Naive thymus-derived CD4-positive, alpha-beta T cell (primary cell): ENCODE measurements at regions not wholly inside any gene's neighbourhood (a gene's known extent, or its start where the extent isn't known, plus 50 kb on each side); places are given as distances from the start of the nearest gene placed in this dataset.

Experiments used
- ATAC-seq: fragments of 150-1000 bp; cut with Tn5 transposase; 2 replicates; pipeline ENCODE4 v1.10.0; 2021; ENCODE audit warnings: mild to moderate bottlenecking, moderate library complexity
- CTCF ChIA-PET: fragments of 350-600 bp; sonication (Branson Sonifier 250); formaldehyde crosslinking; loops from one replicate; lab custom pipeline; 2021; ENCODE audit warnings: antibody characterized with exemption; lab: Charles Lee
- POLR2A ChIA-PET: fragments of 350-600 bp; sonication (Branson Sonifier 250); formaldehyde crosslinking; loops from one replicate; lab custom pipeline; 2021; ENCODE audit warnings: antibody characterized with exemption, inconsistent platforms; lab: Charles Lee
- DNase-seq, 9 donors: peaks; one replicate each; pipeline versions ENCODE4 v3.0.0 to v3.0.0-alpha.2; 2020 to 2022; ENCODE audit warnings: mixed read lengths in 1 of 9
- H3K27ac ChIP-seq: one replicate; pipeline ENCODE4 v1.7.0; 2013; ENCODE audit warnings: mild to moderate bottlenecking, low read depth, low read length, moderate library complexity
- H3K27me3 ChIP-seq, 2 donors: one replicate each; pipeline ENCODE4 v1.7.0; 2013; ENCODE audit warnings: low read length in 2 of 2, mild to moderate bottlenecking in 2 of 2, moderate library complexity in 2 of 2; ENCODE audit not compliant: control insufficient read depth in 2 of 2, insufficient read depth in 2 of 2
- H3K36me3 ChIP-seq, 3 experiments: 1 replicate in 2 of 3; 2 replicates in 1 of 3; pipeline ENCODE4 v1.7.0; 2013; ENCODE audit warnings: low read length in 3 of 3, mild to moderate bottlenecking in 3 of 3, moderate library complexity in 1 of 3; ENCODE audit not compliant: insufficient read depth in 3 of 3, control insufficient read depth in 2 of 3
- H3K4me1 ChIP-seq, 2 donors: one replicate each; pipeline ENCODE4 v1.7.0; 2013; ENCODE audit warnings: low read length in 2 of 2, mild to moderate bottlenecking in 2 of 2, moderate library complexity in 1 of 2; ENCODE audit not compliant: control insufficient read depth in 2 of 2, insufficient read depth in 2 of 2
- H3K4me3 ChIP-seq: 2 replicates; pipeline ENCODE4 v1.7.0; 2013; ENCODE audit warnings: mild to moderate bottlenecking, low read length
- H3K9me3 ChIP-seq, 3 experiments: 1 replicate in 2 of 3; 2 replicates in 1 of 3; pipeline ENCODE4 v1.7.0; 2013; ENCODE audit warnings: low read length in 3 of 3; ENCODE audit not compliant: control insufficient read depth in 2 of 3
- H3K27ac Mint-ChIP-seq, 9 donors: one replicate each; pipeline ENCODE4 v1.8.0; 2020 to 2022; ENCODE audit warnings: mixed read lengths in 9 of 9, mild to moderate bottlenecking in 8 of 9, moderate library complexity in 5 of 9, inconsistent platforms in 2 of 9
- H3K27me3 Mint-ChIP-seq, 5 donors: one replicate each; pipeline ENCODE4 v1.8.0; 2021 to 2022; ENCODE audit warnings: mixed read lengths in 5 of 5, mild to moderate bottlenecking in 1 of 5
- H3K36me3 Mint-ChIP-seq, 5 donors: one replicate each; pipeline ENCODE4 v1.8.0; 2020 to 2022; ENCODE audit warnings: mixed read lengths in 5 of 5, mild to moderate bottlenecking in 3 of 5, inconsistent platforms in 1 of 5
- H3K4me1 Mint-ChIP-seq, 7 donors: one replicate each; pipeline ENCODE4 v1.8.0; 2020 to 2022; ENCODE audit warnings: mixed read lengths in 7 of 7, mild to moderate bottlenecking in 3 of 7, inconsistent platforms in 1 of 7
- H3K4me3 Mint-ChIP-seq, 10 donors: one replicate each; pipeline ENCODE4 v1.8.0; 2020 to 2022; ENCODE audit warnings: mild to moderate bottlenecking in 10 of 10, mixed read lengths in 10 of 10, moderate library complexity in 6 of 10, inconsistent platforms in 2 of 10
- H3K9me3 Mint-ChIP-seq, 11 donors: one replicate each; pipeline ENCODE4 v1.8.0; 2020 to 2022; ENCODE audit warnings: mixed read lengths in 11 of 11, mild to moderate bottlenecking in 4 of 11, inconsistent platforms in 1 of 11, moderate library complexity in 1 of 11
- intact Hi-C, 2 donors: fragments of 100-400 bp; cut with micrococcal nuclease; formaldehyde crosslinking; loops; one replicate each; pipeline ENCODE4 v1.15.1; 2023

DNA sequence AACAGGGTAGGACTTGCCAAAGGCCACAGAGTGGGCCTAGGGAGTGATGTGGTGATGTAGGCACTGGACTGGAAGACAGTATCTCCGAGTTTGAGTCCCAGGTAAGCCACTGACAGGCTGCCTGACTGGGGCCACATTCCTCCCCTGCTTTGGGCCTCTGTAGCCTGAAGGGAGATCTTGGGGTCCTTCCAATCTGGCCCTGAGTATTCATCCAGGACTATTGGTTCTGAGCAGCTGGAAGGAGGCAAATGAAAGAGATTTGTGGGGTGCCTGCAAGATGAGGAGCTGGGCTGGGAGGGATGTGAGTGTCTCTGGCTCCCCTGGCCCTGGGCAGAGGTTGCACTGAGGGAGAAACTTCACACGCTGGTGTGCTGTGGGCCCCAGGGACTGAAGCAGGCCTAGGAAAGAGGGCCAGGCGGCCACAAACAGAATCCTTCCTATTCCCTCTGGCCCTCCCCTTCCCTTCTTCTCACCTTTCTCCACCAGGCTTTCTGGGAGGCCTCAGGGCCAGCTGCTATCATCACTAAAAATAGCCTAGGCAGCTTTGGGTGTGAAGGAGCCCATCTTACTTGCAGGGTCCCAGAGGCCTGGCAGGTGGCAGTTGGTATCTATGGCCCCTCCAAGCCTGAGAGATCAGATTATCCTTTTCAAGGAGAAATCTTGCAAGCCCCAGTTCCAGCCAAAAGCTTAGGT is 70.1 kb downstream of the PJA1 start:
- Mint-ChIP-seq H3K4me1 (no peaks in the 10 kb centered on the region), H3K4me3 (no peak overlapping the region), H3K36me3 (no peaks in the 10 kb centered on the region), H3K27me3 (no peaks in the 10 kb centered on the region), H3K9me3 (no peaks in the 10 kb centered on the region), H3K27ac (no peak overlapping the region)
- ATAC-seq (no peak), DNase-seq (no peak)
- Histone ChIP-seq H3K27me3 (no peaks in the 10 kb centered on the region), H3K9me3 (no peaks in the 10 kb centered on the region), H3K36me3 (no peaks in the 10 kb centered on the region), H3K4me1 (no peaks in the 10 kb centered on the region), H3K4me3 (no peak overlapping the region), H3K27ac (no peak overlapping the region)
- ChIA-PET CTCF (no interaction called here), POLR2A (no interaction called here)
- intact Hi-C loops = loop anchor here (1.0 to 5.0 kb wide), 4 partner anchors 127 to 268 kb away; partner anchors contain the start of gene EFNB1 (in 1 of the 2)

DNA sequence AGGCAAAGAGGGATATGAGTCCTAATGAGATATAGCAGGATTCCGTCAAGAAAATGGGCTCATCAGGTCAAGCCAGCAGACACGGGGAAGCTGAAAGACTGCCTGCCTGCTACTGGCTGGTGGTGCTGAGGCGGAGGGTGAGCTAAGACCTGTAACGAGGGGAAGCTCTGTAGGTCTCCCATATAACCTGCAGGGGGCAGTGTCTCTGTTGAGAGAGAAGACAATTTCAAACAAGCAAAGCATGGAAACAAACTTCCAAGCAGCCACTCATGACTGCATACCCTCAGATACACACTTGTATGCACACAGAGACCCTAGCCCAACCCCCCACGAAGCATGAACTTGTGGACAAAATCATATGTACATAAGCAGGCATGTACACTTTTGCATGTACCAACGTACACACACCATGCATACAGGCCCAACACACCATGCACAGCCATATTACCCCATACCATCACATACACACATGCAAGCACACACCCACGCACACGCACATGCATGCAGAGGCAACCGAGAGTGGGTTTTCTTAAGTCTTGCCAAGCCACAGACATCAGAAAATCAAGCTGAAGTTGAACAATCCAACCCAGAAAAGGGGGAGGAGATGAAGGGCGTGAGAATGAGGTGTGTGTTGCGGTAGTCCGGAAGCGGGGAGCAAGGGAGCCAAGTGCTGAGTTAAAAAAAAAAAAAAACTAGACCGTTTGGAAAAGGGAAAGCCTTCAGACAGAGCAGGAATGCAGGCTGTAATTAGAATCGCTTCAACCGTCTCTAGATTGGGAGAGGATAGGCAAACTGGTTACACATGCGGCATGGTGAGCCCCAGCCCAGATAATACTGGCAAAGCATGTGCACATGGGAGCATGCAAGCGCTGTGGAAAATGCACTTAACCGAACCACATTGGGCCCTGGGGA is 71.0 kb downstream of the PJA1 start:
- no peak overlapping the region for H3K27ac ChIP-seq
- Mint-ChIP-seq H3K4me3 (no peak overlapping the region), H3K27ac (no peak overlapping the region), H3K36me3 (no peaks in the 10 kb centered on the region), H3K27me3 (no peaks in the 10 kb centered on the region), H3K9me3 (no peaks in the 10 kb centered on the region), H3K4me1 (no peaks in the 10 kb centered on the region)
- H3K4me1 ChIP-seq = no peaks in the 10 kb centered on the region
- no peak for ATAC-seq
- intact Hi-C loops = loop anchor here (1.0 to 5.0 kb wide), 4 partner anchors 128 to 267 kb away; partner anchors contain the start of gene EFNB1 (in 1 of the 2)
- H3K27me3 ChIP-seq = no peaks in the 10 kb centered on the region
- no peaks in the 10 kb centered on the region for H3K36me3 ChIP-seq
- H3K4me3 ChIP-seq = no peak overlapping the region
- POLR2A ChIA-PET = no interaction called here
- DNase-seq = peak in 7 of 9 donors; percentile 5 to 37 (median 24)
- CTCF ChIA-PET = interaction anchor here (0.8 to 1.3 kb wide), 2 partner anchors 122 to 266 kb away, joined by 3 to 4 read pairs; no protein-coding TSS in a partner anchor
- H3K9me3 ChIP-seq = no peaks in the 10 kb centered on the region

GRCh38 chrX:69090022-69090421 is 75.2 kb downstream of the PJA1 start:
- no peaks in the 10 kb centered on the region for H3K27me3 Mint-ChIP-seq
- DNase-seq = no peak
- no peaks in the 10 kb centered on the region for H3K9me3 Mint-ChIP-seq
- ChIA-PET POLR2A (no interaction called here), CTCF (no interaction called here)
- Histone ChIP-seq H3K27me3 (no peaks in the 10 kb centered on the region), H3K27ac (no peak overlapping the region), H3K36me3 (no peaks in the 10 kb centered on the region), H3K9me3 (no peaks in the 10 kb centered on the region), H3K4me1 (no peaks in the 10 kb centered on the region), H3K4me3 (no peak overlapping the region)
- no peaks in the 10 kb centered on the region for H3K36me3 Mint-ChIP-seq
- no peak overlapping the region for H3K27ac Mint-ChIP-seq
- no peaks in the 10 kb centered on the region for H3K4me1 Mint-ChIP-seq
- no peak overlapping the region for H3K4me3 Mint-ChIP-seq
- ATAC-seq = no peak
- intact Hi-C loops = loop anchor here (5.0 kb wide), 2 partner anchors 197 to 263 kb away; partner anchors contain the start of gene EFNB1 (in 1 of the 2)

DNA sequence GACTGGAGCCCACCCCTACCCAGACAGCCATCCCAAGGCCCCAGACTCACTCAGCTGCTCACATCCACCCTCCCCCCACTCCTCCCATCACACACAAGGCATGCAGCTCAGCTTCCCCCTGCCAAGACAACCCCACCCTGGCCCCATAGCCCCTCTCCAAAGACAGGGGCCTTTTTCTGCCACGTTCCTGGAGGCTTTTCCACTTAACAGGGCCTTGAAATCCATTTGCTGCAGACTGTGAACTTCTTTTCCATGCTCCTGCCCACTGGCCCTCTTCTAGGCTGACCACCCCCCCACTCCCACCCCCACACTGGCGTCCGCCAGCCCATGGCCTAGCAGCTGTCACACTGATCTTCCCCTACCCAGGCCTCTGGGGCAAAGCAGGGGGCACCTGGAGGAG is 76.0 kb downstream of the PJA1 start:
- no peaks in the 10 kb centered on the region for H3K9me3 Mint-ChIP-seq
- no peak overlapping the region for H3K4me3 Mint-ChIP-seq
- no peaks in the 10 kb centered on the region for H3K27me3 Mint-ChIP-seq

DNA sequence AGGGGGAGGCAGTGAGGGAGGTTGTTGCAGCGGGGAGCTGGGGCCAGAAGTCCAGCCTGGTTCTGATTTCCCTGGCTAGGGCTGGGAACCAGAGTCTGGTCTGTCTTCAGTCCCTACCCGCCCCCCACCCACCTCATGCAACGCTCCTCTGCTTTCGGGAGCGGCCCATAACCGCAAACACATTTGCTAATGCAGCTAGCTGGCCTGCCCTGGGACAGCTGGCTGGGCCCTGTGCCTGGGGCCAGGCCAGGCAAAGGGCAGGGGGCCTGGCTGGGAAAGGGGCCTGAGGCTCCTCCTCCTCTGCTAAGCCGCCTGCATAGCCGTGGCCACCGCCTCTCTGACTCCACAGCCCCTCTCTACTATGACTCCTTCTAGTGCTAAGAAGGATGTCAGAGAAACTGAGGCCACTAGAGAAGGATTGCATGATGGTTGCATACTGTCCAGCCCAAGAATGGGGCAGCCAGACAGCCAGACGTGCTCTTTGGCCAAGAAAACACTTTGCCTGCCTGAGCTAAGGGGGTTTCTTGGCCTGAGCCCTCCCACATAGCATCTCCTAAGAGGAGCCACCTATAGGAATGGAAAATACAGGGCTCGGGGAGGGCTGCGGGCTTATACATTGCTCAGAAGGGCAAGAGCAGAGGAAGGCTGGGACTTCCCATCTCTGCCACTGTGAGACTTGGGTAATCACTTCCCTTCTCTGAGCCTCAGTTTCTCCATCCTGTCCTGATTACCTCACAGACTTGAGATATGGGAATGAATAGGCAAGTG is 76.9 kb downstream of the PJA1 start:
- Mint-ChIP-seq H3K9me3 (no peaks in the 10 kb centered on the region), H3K27me3 (no peaks in the 10 kb centered on the region), H3K4me1 (no peaks in the 10 kb centered on the region), H3K4me3 (no peak overlapping the region), H3K27ac (no peak overlapping the region), H3K36me3 (no peaks in the 10 kb centered on the region)
- DNase-seq (no peak), ATAC-seq (no peak)
- CTCF ChIA-PET = interaction anchor here (0.9 kb wide), 1 partner anchor 98 kb away, joined by 3 read pairs; no protein-coding TSS in a partner anchor
- H3K9me3 ChIP-seq = no peaks in the 10 kb centered on the region
- no peaks in the 10 kb centered on the region for H3K36me3 ChIP-seq
- H3K4me3 ChIP-seq = no peak overlapping the region
- H3K27ac ChIP-seq = no peak overlapping the region
- H3K27me3 ChIP-seq = no peaks in the 10 kb centered on the region
- POLR2A ChIA-PET = no interaction called here
- intact Hi-C loops = no loop called here
- H3K4me1 ChIP-seq = no peaks in the 10 kb centered on the region

More for the DNA sequence above, 76.0 kb downstream of the PJA1 start:
- intact Hi-C loops = no loop called here
- Histone ChIP-seq H3K9me3 (no peaks in the 10 kb centered on the region), H3K27me3 (no peaks in the 10 kb centered on the region), H3K36me3 (no peaks in the 10 kb centered on the region), H3K4me1 (no peaks in the 10 kb centered on the region), H3K27ac (no peak overlapping the region), H3K4me3 (no peak overlapping the region)
- no peak for ATAC-seq
- H3K36me3 Mint-ChIP-seq = no peaks in the 10 kb centered on the region
- no peak for DNase-seq
- H3K27ac Mint-ChIP-seq = no peak overlapping the region
- CTCF ChIA-PET = interaction anchor here (0.9 kb wide), 1 partner anchor 97 kb away, joined by 3 read pairs; no protein-coding TSS in a partner anchor
- H3K4me1 Mint-ChIP-seq = no peaks in the 10 kb centered on the region
- POLR2A ChIA-PET = no interaction called here

- Mint-ChIP-seq H3K4me1 (no peaks in the 10 kb centered on the region), H3K27me3 (no peaks in the 10 kb centered on the region), H3K4me3 (no peak overlapping the region), H3K9me3 (no peaks in the 10 kb centered on the region), H3K27ac (no peak overlapping the region), H3K36me3 (no peaks in the 10 kb centered on the region)
- no peak for ATAC-seq
- Histone ChIP-seq H3K9me3 (no peaks in the 10 kb centered on the region), H3K4me1 (no peaks in the 10 kb centered on the region), H3K27me3 (no peaks in the 10 kb centered on the region), H3K36me3 (no peaks in the 10 kb centered on the region), H3K27ac (no peak overlapping the region), H3K4me3 (no peak overlapping the region)
- intact Hi-C loops = no loop called here
- POLR2A ChIA-PET = no interaction called here
- DNase-seq = no peak
- CTCF ChIA-PET = no interaction called here
Observed at GRCh38 chrX:69085826-69086225, 79.4 kb downstream of the PJA1 start.
